Upper lobe of left lung (tissue), 6 donors: ENCODE measurements at regions not wholly inside any gene's neighbourhood (a gene's known extent, or its start where the extent isn't known, plus 50 kb on each side); places are given as distances from the start of the nearest gene placed in this dataset.

Experiments
- ATAC-seq, 2 donors: fragments of 200-7000 bp; cut with Tn5 transposase; one replicate each; pipeline ENCODE4 v1.9.1; 2022; ENCODE audit warnings: mild to moderate bottlenecking in 2 of 2, moderate library complexity in 2 of 2; ENCODE audit not compliant: low FRiP score in 2 of 2
- DNase-seq, 2 donors: peaks; one replicate each; pipeline ENCODE4 v3.0.0-alpha.2; 2019 to 2020
- H3K27ac ChIP-seq, 4 donors: fragments of 200-600 bp; sonication (generic); one replicate each; pipeline ENCODE4 v1.5.1; 2016 to 2019
- H3K27me3 ChIP-seq, 4 donors: fragments of 200-600 bp; sonication (generic); one replicate each; pipeline ENCODE4 v1.5.1; 2017 to 2019
- H3K36me3 ChIP-seq, 4 donors: fragments of 200-600 bp; sonication (generic); one replicate each; pipeline ENCODE4 v1.5.1; 2016 to 2019
- H3K4me1 ChIP-seq, 4 donors: fragments of 200-600 bp; sonication (generic); one replicate each; pipeline ENCODE4 v1.5.1; 2018 to 2019
- H3K4me3 ChIP-seq, 4 donors: fragments of 200-600 bp; sonication (generic); one replicate each; pipeline ENCODE4 v1.5.1; 2017 to 2019; ENCODE audit warnings: mild to moderate bottlenecking in 2 of 4, moderate library complexity in 1 of 4
- H3K9me3 ChIP-seq, 4 donors: fragments of 200-600 bp; sonication (generic); one replicate each; pipeline ENCODE4 v1.5.1; 2018 to 2019
- EP300 ChIP-seq, 4 donors: sonication (generic); formaldehyde crosslinking; IDR thresholded peaks; one replicate each; pipeline ENCODE4 v1.5.1; 2017; ENCODE audit warnings: antibody characterized with exemption in 4 of 4, control low read depth in 2 of 4
- POLR2A ChIP-seq, 4 donors: fragments of 450-650 bp; IDR thresholded peaks; one replicate each; pipeline ENCODE4 v1.5.1; 2016 to 2017; ENCODE audit warnings: antibody characterized with exemption in 4 of 4, mild to moderate bottlenecking in 2 of 4
- POLR2AphosphoS5 ChIP-seq, 2 donors: sonication (generic); formaldehyde crosslinking; IDR thresholded peaks; one replicate each; pipeline ENCODE4 v1.5.1; 2017; ENCODE audit warnings: antibody characterized with exemption in 2 of 2
- whole genome bisulfite sequencing, 2 donors: methylation state at CpG; one replicate each; pipeline ENCODE4 v1.1.5; 2017 to 2018; 5-methylcytosine and 5-hydroxymethylcytosine counted together
- TF ChIP-seq, protein P1 (sequence below), 6 experiments: fragments of 450-650 bp in 4 of 6; fragments of 200-600 bp in 2 of 6; sonication (generic) in 2 of 6; IDR thresholded peaks; one replicate each; pipeline ENCODE4 v1.5.1; 2016 to 2019; ENCODE audit warnings: antibody characterized with exemption in 6 of 6
- donor health status: DM: no; HTN: no; CAD: no; lungs with moderate emphysema.
- donor health status: DM: no; HTN: yes; CAD: no; lungs with severe emphysema.

DNA sequence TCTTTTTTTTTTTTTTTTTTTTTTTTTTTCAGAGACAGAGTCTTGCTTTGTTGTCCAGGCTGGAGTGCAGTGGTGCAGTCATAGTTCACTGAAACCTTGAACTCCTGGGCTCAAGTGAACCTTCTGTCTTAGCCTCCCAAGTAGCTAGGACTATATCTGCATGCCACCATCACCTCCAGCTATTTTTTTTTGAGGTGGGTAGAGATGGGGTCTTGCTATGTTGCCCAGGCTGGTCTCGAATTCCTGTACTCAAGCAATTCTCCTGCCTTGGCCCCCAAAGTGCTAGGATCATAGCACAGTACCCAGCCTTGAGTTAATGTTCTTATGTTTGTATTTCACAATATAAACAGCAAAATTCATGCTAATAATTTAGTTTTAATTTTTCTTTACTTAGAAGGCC, 62.9 kb upstream of the IGFBP2 start:
- ATAC-seq = no peak
- H3K27ac ChIP-seq = no peak overlapping the region
- H3K4me3 ChIP-seq = no peak overlapping the region
- no peaks in the 10 kb centered on the region for H3K9me3 ChIP-seq
- peaks cover 0 to 17% (median 6%) of the 10 kb centered on the region in 4 donors for H3K4me1 ChIP-seq
- TF ChIP-seq POLR2A (IDR thresholded peaks at IDR 0.05) (no peak), EP300 (IDR thresholded peaks at IDR 0.05) (no peak)
- TF ChIP-seq, protein P1, sequence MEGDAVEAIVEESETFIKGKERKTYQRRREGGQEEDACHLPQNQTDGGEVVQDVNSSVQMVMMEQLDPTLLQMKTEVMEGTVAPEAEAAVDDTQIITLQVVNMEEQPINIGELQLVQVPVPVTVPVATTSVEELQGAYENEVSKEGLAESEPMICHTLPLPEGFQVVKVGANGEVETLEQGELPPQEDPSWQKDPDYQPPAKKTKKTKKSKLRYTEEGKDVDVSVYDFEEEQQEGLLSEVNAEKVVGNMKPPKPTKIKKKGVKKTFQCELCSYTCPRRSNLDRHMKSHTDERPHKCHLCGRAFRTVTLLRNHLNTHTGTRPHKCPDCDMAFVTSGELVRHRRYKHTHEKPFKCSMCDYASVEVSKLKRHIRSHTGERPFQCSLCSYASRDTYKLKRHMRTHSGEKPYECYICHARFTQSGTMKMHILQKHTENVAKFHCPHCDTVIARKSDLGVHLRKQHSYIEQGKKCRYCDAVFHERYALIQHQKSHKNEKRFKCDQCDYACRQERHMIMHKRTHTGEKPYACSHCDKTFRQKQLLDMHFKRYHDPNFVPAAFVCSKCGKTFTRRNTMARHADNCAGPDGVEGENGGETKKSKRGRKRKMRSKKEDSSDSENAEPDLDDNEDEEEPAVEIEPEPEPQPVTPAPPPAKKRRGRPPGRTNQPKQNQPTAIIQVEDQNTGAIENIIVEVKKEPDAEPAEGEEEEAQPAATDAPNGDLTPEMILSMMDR (IDR thresholded peaks at IDR 0.05) = no peak
- no peaks in the 10 kb centered on the region for H3K36me3 ChIP-seq
- 79 to 84% methylated on average over 1 of the region's 1 CpG for WGBS, 2 donors
- no peaks in the 10 kb centered on the region for H3K27me3 ChIP-seq
- DNase-seq = no peak

DNA sequence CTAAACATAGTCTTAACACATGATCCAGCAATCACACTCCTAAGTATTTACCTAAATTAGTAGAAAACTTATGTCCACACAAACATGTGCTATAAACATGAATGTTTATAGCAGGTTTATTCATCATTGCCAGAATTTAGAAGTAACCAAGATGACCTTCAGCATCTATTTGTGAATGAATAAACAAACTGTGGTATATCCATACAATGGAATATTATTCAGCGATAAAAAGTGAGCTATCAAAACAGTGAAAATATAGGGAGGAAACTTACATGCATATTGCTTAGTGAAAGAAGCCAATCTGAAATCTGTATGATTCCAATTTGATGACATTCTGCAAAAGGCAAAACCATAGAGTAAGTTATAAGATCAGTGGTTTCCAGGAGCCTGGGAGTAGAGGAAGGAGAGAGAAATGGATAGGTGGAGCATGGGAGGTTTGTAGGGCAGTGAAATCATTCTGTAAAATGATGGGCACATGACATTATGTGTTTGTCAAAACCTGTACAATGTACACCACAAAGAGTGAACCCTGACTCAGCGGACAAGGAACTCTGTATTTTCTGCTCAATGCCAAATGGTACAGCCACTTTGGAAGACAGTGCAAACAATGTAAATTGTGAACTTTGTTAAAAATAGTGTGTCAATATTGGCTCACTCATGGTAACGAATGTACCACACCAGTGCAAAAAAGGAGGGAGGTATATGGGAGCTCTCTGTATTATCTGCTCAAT, 61.9 kb upstream of the IGFBP2 start:
- WGBS, 2 donors = 80 to 89% methylated on average over 3 of the region's 3 CpGs
- no peak for DNase-seq
- no peak for TF ChIP-seq POLR2A (IDR thresholded peaks at IDR 0.05)
- TF ChIP-seq, protein P1 (IDR thresholded peaks at IDR 0.05) = no peak
- H3K27ac ChIP-seq = no peak overlapping the region
- no peaks in the 10 kb centered on the region for H3K27me3 ChIP-seq
- no peak for ATAC-seq
- H3K9me3 ChIP-seq = no peaks in the 10 kb centered on the region
- H3K36me3 ChIP-seq = no peaks in the 10 kb centered on the region
- peaks cover 0 to 17% (median 6%) of the 10 kb centered on the region in 4 donors for H3K4me1 ChIP-seq
- H3K4me3 ChIP-seq = no peak overlapping the region

DNA sequence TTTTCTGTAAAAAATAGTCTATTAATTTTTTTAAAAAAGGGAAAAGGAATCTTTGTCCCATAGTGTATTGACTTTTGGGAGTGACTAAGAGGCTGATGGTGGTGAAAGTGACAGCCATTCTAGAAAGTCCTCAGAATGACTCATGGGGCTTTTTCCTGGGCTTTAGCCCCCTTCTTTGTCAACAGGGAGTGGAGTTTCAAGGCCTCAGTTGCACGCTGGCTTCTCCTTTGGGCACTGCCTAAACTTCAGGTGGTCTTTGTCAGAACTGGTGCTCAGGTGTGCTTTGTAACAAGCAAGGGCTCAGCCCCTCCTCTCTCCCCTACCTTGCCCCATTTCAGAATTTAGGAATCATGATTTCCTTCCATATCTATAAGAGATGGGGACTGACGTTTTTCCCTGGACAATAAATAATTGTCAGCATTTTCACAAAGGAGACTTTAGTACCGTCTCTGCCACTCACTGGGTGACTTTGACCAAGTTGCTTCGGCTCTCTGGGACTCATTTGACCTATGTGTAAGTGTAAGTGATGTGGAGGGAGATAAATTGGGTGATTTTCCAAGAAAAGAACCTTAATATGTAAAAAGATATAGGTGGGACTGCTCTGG, 61.2 kb upstream of the IGFBP2 start:
- ATAC-seq (no peak), DNase-seq (no peak)
- TF ChIP-seq, protein P1 (IDR thresholded peaks at IDR 0.05) = no peak
- TF ChIP-seq EP300 (IDR thresholded peaks at IDR 0.05) (no peak), POLR2A (IDR thresholded peaks at IDR 0.05) (no peak), POLR2AphosphoS5 (IDR thresholded peaks at IDR 0.05) (no peak)
- Histone ChIP-seq H3K9me3 (no peaks in the 10 kb centered on the region), H3K27ac (no peak overlapping the region), H3K27me3 (no peaks in the 10 kb centered on the region), H3K4me1 (peaks cover 0 to 17% (median 6%) of the 10 kb centered on the region in 4 donors), H3K36me3 (no peaks in the 10 kb centered on the region), H3K4me3 (no peak overlapping the region)
- WGBS, 2 donors = 86 to 91% methylated on average over 4 of the region's 4 CpGs

DNA sequence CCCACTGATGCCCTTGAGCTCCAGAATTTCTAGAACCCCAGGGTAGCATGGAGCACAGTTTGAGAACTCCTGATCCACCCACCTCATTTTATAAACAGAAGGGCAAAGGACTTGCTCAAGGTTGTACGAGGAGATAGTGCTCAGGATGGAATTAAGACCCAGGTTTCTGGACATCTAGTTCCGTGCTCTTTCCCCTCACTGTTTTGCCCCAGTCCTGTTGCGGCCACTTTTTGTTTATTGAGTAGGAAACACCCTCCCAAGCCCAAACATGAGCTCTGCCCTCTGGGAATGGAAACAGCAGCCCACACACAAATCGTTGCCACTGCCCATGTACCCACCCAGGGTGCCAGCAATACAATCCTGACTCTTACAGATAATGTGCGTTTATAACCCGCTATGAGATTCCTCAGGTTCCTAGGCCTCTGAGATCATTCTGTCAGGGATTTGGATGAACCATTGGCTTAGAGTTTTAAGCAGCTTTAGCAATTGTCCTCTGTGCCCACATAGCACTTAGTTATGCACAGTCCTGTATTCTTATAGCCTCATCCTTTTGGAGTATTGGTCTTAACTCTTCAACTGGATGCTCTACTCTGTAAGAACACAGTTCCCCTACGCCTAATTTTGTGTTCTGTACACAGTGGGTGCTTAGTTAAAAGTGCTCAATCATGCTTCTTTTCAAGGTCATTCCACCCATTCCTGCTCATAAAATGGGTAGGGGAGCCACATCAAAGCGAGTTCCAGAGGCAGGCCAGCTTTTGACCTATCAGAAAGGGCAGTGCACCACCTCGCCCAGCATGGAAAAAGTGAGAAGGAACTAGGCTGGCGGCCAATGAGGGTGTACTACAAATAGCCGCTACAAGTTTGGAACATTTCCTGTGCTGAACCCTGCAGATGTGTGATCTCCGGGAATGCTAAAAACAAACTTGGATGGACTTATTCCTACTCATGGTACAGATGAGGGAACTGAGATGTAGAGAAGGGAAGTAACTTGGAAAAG, 60.3 kb upstream of the IGFBP2 start:
- no peaks in the 10 kb centered on the region for H3K27me3 ChIP-seq
- WGBS, 2 donors = 68 to 69% methylated on average over 12 of the region's 12 CpGs
- H3K4me3 ChIP-seq = no peak overlapping the region
- TF ChIP-seq POLR2AphosphoS5 (IDR thresholded peaks at IDR 0.05) (peak; percentile 73 to 75), POLR2A (IDR thresholded peaks at IDR 0.05) (no peak), EP300 (IDR thresholded peaks at IDR 0.05) (peak in 3 of 4 donors; percentile 4 to 79 (median 61))
- TF ChIP-seq, protein P1 (IDR thresholded peaks at IDR 0.05) = no peak
- DNase-seq (peak in 1 of 2 donors; percentile 40), ATAC-seq (peak; percentile 46 to 55)
- peaks cover 0 to 17% (median 6%) of the 10 kb centered on the region in 4 donors for H3K4me1 ChIP-seq
- H3K36me3 ChIP-seq = no peaks in the 10 kb centered on the region
- peak overlapping the region; percentile 1 to 61 (median 43) for H3K27ac ChIP-seq
- no peaks in the 10 kb centered on the region for H3K9me3 ChIP-seq
